Endodermal cell (in vitro differentiated cells): ENCODE measurements at regions not wholly inside any gene's neighbourhood (a gene's known extent, or its start where the extent isn't known, plus 50 kb on each side); places are given as distances from the start of the nearest gene placed in this dataset.

Experiments
- DNase-seq: peaks from one replicate; pipeline ENCODE4 v3.0.0-alpha.2; 2017
- H3K27ac ChIP-seq: 2 replicates; pipeline ENCODE4 v1.5.1; 2013; ENCODE audit warnings: mild to moderate bottlenecking, low read depth, low read length, moderate library complexity
- H3K27me3 ChIP-seq: 2 replicates; pipeline ENCODE4 v1.6.1; 2013; ENCODE audit warnings: mild to moderate bottlenecking, low read length, moderate library complexity; ENCODE audit not compliant: insufficient read depth, control insufficient read depth, poor library complexity, severe bottlenecking
- H3K36me3 ChIP-seq: 2 replicates; pipeline ENCODE4 v1.7.0; 2013; ENCODE audit warnings: mild to moderate bottlenecking, low read length, moderate library complexity; ENCODE audit not compliant: control insufficient read depth, insufficient read depth
- H3K4me1 ChIP-seq: one replicate; pipeline ENCODE4 v1.7.0; 2013; ENCODE audit warnings: low read length; ENCODE audit not compliant: control insufficient read depth, insufficient read depth
- H3K4me3 ChIP-seq: 2 replicates; pipeline ENCODE4 v1.5.1; 2013; ENCODE audit warnings: mild to moderate bottlenecking, low read length, moderate library complexity
- H3K9ac ChIP-seq: 2 replicates; pipeline ENCODE4 v1.6.1; 2013; ENCODE audit warnings: mild to moderate bottlenecking, low read length, moderate library complexity; ENCODE audit not compliant: poor library complexity, severe bottlenecking; ENCODE audit errors: extremely low read depth
- H3K9me3 ChIP-seq: 2 replicates; pipeline ENCODE4 v1.6.1; 2013; ENCODE audit warnings: mild to moderate bottlenecking, low read length, moderate library complexity; ENCODE audit not compliant: control insufficient read depth
- H3K27ac Mint-ChIP-seq: 2 replicates; pipeline ENCODE4 v1.8.0; 2020; ENCODE audit warnings: mixed read lengths
- H3K27me3 Mint-ChIP-seq: 2 replicates; pipeline ENCODE4 v1.8.0; 2021; ENCODE audit warnings: mild to moderate bottlenecking, mixed read lengths; ENCODE audit not compliant: insufficient read depth
- H3K36me3 Mint-ChIP-seq: 2 replicates; pipeline ENCODE4 v1.8.0; 2020; ENCODE audit warnings: low read depth, mixed read lengths
- H3K4me1 Mint-ChIP-seq: 2 replicates; pipeline ENCODE4 v1.8.0; 2020; ENCODE audit warnings: mixed read lengths
- H3K4me3 Mint-ChIP-seq: 2 replicates; pipeline ENCODE4 v1.8.0; 2020; ENCODE audit warnings: mild to moderate bottlenecking, moderate library complexity, mixed read lengths
- H3K9me3 Mint-ChIP-seq: 2 replicates; pipeline ENCODE4 v1.8.0; 2020; ENCODE audit warnings: mild to moderate bottlenecking, mixed read lengths
- CTCF ChIP-seq: fragments of 200-600 bp; sonication (generic); conservative IDR thresholded peaks from 2 replicates; pipeline ENCODE4 v1.5.0; 2021; ENCODE audit warnings: antibody characterized with exemption, mild to moderate bottlenecking
- WGBS, 2 experiments: methylation state at CpG; one replicate each; pipeline versions ENCODE4 v1.1.5 to v1.1.7; 2013; ENCODE audit warnings: missing lambda C conversion rate in 2 of 2, mixed read lengths in 1 of 2; ENCODE audit not compliant: insufficient coverage in 1 of 2, insufficient read length in 1 of 2; 5-methylcytosine and 5-hydroxymethylcytosine counted together

- Mint-ChIP-seq H3K4me3 (no peak overlapping the region), H3K4me1 (no peaks in the 10 kb centered on the region), H3K27me3 (no peaks in the 10 kb centered on the region), H3K36me3 (no peaks in the 10 kb centered on the region), H3K27ac (no peak overlapping the region), H3K9me3 (no peaks in the 10 kb centered on the region)
- no peak overlapping the region for H3K4me3 ChIP-seq
- H3K9ac ChIP-seq, result no peak overlapping the region
- no peaks in the 10 kb centered on the region for H3K27me3 ChIP-seq
- DNase-seq, result no peak
- no peaks in the 10 kb centered on the region for H3K4me1 ChIP-seq
- no peaks in the 10 kb centered on the region for H3K9me3 ChIP-seq
- TF ChIP-seq CTCF, result no peak
- H3K27ac ChIP-seq, result no peak overlapping the region
- no peaks in the 10 kb centered on the region for H3K36me3 ChIP-seq
Observed at GRCh38 chr18:68034296-68034695, 517.8 kb upstream of the DSEL start.

DNA sequence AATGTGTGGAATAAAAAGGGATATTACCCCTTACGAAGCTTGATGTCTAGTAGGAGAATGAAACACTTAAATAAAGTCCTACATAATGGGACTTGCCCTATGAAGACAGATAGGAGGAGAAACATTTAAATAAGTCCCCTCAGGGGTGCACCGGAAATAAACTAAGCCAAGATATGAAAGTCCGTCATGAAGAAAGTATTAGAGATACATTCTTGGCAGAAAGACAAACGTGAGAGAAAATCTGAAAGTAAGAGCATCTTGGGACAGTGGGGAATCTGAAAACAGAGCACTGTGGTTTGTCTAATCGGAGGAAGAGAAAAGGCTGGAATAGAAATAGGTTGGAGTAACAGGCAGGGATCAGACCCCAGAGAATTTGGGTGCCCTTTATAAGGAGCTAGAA is 516.9 kb upstream of the DSEL start:
- no peak for DNase-seq
- Histone ChIP-seq H3K4me3 (no peak overlapping the region), H3K9ac (no peak overlapping the region), H3K27ac (no peak overlapping the region), H3K9me3 (no peaks in the 10 kb centered on the region), H3K36me3 (no peaks in the 10 kb centered on the region), H3K27me3 (no peaks in the 10 kb centered on the region), H3K4me1 (no peaks in the 10 kb centered on the region)
- Mint-ChIP-seq H3K4me1 (no peaks in the 10 kb centered on the region), H3K27ac (no peak overlapping the region), H3K36me3 (no peaks in the 10 kb centered on the region), H3K27me3 (no peaks in the 10 kb centered on the region), H3K9me3 (no peaks in the 10 kb centered on the region), H3K4me3 (no peak overlapping the region)
- 91 to 100% methylated on average over 3 to 5 of the region's 5 CpGs for WGBS, 2 experiments
- TF ChIP-seq CTCF, result no peak

DNA sequence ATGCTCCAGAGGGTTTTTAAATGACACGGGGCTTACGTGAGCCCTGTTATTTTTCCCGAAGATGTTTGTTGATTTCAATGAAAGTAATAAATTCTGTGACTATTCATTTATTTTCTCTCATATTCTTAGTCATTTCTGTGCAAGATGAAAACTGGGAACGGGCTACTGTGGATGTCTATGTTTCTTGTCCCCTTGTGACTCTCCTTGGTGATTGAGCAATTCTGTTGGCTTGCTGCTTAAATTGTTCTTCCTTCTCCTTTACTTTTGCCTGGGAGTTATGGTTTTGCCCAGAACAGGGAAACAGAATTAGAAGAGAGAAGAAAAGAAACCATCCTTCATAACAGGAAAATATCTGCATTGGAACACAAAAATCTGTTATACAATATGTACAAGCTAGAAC is 508.2 kb upstream of the DSEL start:
- H3K4me3 Mint-ChIP-seq, result no peak overlapping the region
- Histone ChIP-seq H3K27me3 (no peaks in the 10 kb centered on the region), H3K27ac (no peak overlapping the region), H3K9ac (no peak overlapping the region), H3K9me3 (no peaks in the 10 kb centered on the region), H3K4me1 (no peaks in the 10 kb centered on the region), H3K4me3 (no peak overlapping the region), H3K36me3 (no peaks in the 10 kb centered on the region)
- H3K27ac Mint-ChIP-seq, result no peak overlapping the region
- H3K9me3 Mint-ChIP-seq, result no peaks in the 10 kb centered on the region
- 91 to 100% methylated on average over 1 to 4 of the region's 4 CpGs for WGBS, 2 experiments
- no peaks in the 10 kb centered on the region for H3K27me3 Mint-ChIP-seq
- no peaks in the 10 kb centered on the region for H3K36me3 Mint-ChIP-seq
- H3K4me1 Mint-ChIP-seq, result no peaks in the 10 kb centered on the region
- DNase-seq, result no peak
- TF ChIP-seq CTCF, result no peak
